HG03469 (cell line): ENCODE measurements at regions not wholly inside any gene's neighbourhood (a gene's known extent, or its start where the extent isn't known, plus 50 kb on each side); places are given as distances from the start of the nearest gene placed in this dataset.

Experiments
- ATAC-seq: cut with Tn5 transposase; IDR thresholded peaks from one replicate; pipeline ENCODE4 v1.9.1; 2021; ENCODE audit warnings: mild to moderate bottlenecking, moderate library complexity, moderate number of reproducible peaks; ENCODE audit not compliant: unreplicated experiment

- no peak for ATAC-seq
These were observed 118.2 kb upstream of the C7orf33 start for GRCh38 chr7:148472406-148472805.

- no peak for ATAC-seq
These were observed 116.7 kb upstream of the C7orf33 start for GRCh38 chr7:148473703-148474480.

GRCh38 chr7:148474481-148475025, 116.0 kb upstream of the C7orf33 start:
- ATAC-seq, result no peak

- ATAC-seq, result no peak
These were observed 112.0 kb upstream of the C7orf33 start for GRCh38 chr7:148478551-148478950.

- no peak for ATAC-seq
These were observed 110.0 kb upstream of the C7orf33 start for GRCh38 chr7:148480479-148481146.

- ATAC-seq, result no peak
These were observed 109.4 kb upstream of the C7orf33 start for GRCh38 chr7:148481147-148481526.

GRCh38 chr7:148481971-148482626, 108.5 kb upstream of the C7orf33 start:
- ATAC-seq, result no peak

- no peak for ATAC-seq
These were observed 106.9 kb upstream of the C7orf33 start for GRCh38 chr7:148483515-148484308.

- ATAC-seq, result no peak
These were observed 106.1 kb upstream of the C7orf33 start for GRCh38 chr7:148484486-148484885.

- ATAC-seq, result no peak
These were observed 104.9 kb upstream of the C7orf33 start for GRCh38 chr7:148485618-148486017.

- ATAC-seq, result no peak
These were observed 103.6 kb upstream of the C7orf33 start for GRCh38 chr7:148486937-148487336.

GRCh38 chr7:148487912-148488311, 102.7 kb upstream of the C7orf33 start:
- no peak for ATAC-seq

- ATAC-seq, result no peak
These were observed 100.9 kb upstream of the C7orf33 start for GRCh38 chr7:148489678-148490077.

GRCh38 chr7:148492157-148492860, 98.3 kb upstream of the C7orf33 start:
- no peak for ATAC-seq

GRCh38 chr7:148495605-148496004, 95.0 kb upstream of the C7orf33 start:
- no peak for ATAC-seq

GRCh38 chr7:148500978-148501377, 89.6 kb upstream of the C7orf33 start:
- no peak for ATAC-seq

- ATAC-seq, result no peak
These were observed 86.6 kb upstream of the C7orf33 start for GRCh38 chr7:148503900-148504487.

GRCh38 chr7:148505645-148506375, 84.8 kb upstream of the C7orf33 start:
- no peak for ATAC-seq

GRCh38 chr7:148507064-148507573, 83.4 kb upstream of the C7orf33 start:
- ATAC-seq, result peak; percentile 99
